Nephron progenitor cell (in vitro differentiated cells): ENCODE measurements at regions not wholly inside any gene's neighbourhood (a gene's known extent, or its start where the extent isn't known, plus 50 kb on each side); places are given as distances from the start of the nearest gene placed in this dataset.

Experiments used
- DNase-seq: peaks from one replicate; pipeline ENCODE4 v3.0.0; 2021
- H3K27ac Mint-ChIP-seq: 2 replicates; pipeline ENCODE4 v1.8.0; 2021; ENCODE audit warnings: mild to moderate bottlenecking, moderate library complexity, mixed read lengths
- H3K27me3 Mint-ChIP-seq: 2 replicates; pipeline ENCODE4 v1.8.0; 2021; ENCODE audit warnings: mild to moderate bottlenecking, low read depth, mixed read lengths; ENCODE audit not compliant: poor library complexity
- H3K36me3 Mint-ChIP-seq: 2 replicates; pipeline ENCODE4 v1.8.0; 2021; ENCODE audit warnings: low read depth, mixed read lengths
- H3K4me1 Mint-ChIP-seq: 2 replicates; pipeline ENCODE4 v1.8.0; 2021; ENCODE audit warnings: mixed read lengths
- H3K4me3 Mint-ChIP-seq: 2 replicates; pipeline ENCODE4 v1.8.0; 2021; ENCODE audit warnings: mild to moderate bottlenecking, moderate library complexity, mixed read lengths
- H3K9me3 Mint-ChIP-seq: 2 replicates; pipeline ENCODE4 v1.8.0; 2021; ENCODE audit warnings: mild to moderate bottlenecking, moderate library complexity, mixed read lengths
- TF ChIP-seq, protein P1 (sequence below): fragments of 200-600 bp; sonication (generic); IDR thresholded peaks from 2 replicates; pipeline ENCODE4 v1.5.0; 2021; ENCODE audit warnings: antibody characterized with exemption

DNA sequence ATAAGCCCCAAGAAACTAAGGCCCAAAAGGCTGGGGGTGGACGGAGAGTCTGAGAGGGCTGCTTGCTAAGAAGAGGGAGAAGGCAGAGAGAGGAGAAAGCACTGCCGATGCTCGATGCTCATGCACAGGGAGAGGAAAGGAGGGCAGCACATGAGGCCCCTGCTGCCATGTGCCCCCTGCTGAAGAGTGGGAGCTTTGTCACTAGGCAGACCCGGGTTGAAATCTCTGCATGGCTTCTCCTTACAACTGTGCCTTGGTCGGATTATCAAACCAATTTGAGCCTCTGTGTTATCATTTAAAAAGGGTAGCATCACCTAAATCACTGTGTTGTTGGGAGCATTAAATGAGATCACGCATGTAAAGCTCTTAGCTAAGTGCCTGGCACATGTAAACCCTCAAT is 330.5 kb downstream of the NXPE2 start:
- peaks cover 5% of the 10 kb centered on the region for H3K36me3 Mint-ChIP-seq
- no peak overlapping the region for H3K4me3 Mint-ChIP-seq
- H3K4me1 Mint-ChIP-seq, result no peaks in the 10 kb centered on the region
- TF ChIP-seq, protein P1, sequence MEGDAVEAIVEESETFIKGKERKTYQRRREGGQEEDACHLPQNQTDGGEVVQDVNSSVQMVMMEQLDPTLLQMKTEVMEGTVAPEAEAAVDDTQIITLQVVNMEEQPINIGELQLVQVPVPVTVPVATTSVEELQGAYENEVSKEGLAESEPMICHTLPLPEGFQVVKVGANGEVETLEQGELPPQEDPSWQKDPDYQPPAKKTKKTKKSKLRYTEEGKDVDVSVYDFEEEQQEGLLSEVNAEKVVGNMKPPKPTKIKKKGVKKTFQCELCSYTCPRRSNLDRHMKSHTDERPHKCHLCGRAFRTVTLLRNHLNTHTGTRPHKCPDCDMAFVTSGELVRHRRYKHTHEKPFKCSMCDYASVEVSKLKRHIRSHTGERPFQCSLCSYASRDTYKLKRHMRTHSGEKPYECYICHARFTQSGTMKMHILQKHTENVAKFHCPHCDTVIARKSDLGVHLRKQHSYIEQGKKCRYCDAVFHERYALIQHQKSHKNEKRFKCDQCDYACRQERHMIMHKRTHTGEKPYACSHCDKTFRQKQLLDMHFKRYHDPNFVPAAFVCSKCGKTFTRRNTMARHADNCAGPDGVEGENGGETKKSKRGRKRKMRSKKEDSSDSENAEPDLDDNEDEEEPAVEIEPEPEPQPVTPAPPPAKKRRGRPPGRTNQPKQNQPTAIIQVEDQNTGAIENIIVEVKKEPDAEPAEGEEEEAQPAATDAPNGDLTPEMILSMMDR, result no peak
- H3K9me3 Mint-ChIP-seq, result peaks cover 13% of the 10 kb centered on the region
- no peak for DNase-seq
- peak overlapping the region; percentile 41 for H3K27ac Mint-ChIP-seq
- peaks cover 12% of the 10 kb centered on the region for H3K27me3 Mint-ChIP-seq

DNA sequence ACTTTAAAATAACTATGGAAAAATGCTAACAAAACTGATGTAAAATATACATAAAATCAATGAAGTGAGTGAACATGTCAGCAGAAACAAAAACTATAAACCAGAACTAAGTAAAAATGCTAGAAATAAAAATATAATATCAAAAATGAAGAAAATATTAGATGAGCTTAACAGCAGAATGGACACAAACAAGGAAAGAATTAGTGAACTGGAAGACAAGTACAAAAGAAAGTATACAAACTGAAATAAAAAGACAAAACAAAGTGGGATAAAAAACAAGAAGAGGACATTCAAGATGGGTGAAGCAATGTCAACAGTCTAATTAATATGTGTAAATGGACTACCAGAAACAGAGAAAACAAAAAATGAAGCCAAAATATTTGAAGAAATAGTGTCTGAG is 339.2 kb downstream of the NXPE2 start:
- H3K27me3 Mint-ChIP-seq, result peaks cover 4% of the 10 kb centered on the region
- H3K4me1 Mint-ChIP-seq, result no peaks in the 10 kb centered on the region
- DNase-seq, result no peak
- TF ChIP-seq, protein P1, result no peak
- H3K4me3 Mint-ChIP-seq, result no peak overlapping the region
- peaks cover 80% of the 10 kb centered on the region for H3K9me3 Mint-ChIP-seq
- peaks cover 30% of the 10 kb centered on the region for H3K36me3 Mint-ChIP-seq
- H3K27ac Mint-ChIP-seq, result no peak overlapping the region

DNA sequence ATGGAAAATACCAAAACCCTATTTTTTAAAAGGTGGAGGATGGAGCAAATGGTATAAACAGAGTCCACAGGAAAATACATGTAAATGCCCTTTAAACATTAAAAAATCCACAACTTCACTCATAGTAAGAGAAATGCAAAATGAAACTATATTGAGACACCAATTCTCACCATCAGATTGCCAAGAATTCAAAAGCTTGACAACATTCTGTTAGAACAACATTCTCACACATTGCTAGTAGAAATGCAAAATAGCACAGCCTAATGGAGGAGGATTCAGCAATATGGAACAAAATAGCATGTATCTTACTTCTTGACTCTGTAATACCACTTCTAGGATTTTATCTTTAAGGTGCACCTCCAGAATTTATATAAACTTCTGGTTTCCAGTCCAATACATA is 351.8 kb downstream of the NXPE2 start:
- Mint-ChIP-seq H3K4me1 (no peaks in the 10 kb centered on the region), H3K36me3 (peaks cover 12% of the 10 kb centered on the region), H3K27me3 (peaks cover 5% of the 10 kb centered on the region), H3K4me3 (no peak overlapping the region), H3K27ac (no peak overlapping the region), H3K9me3 (peaks cover 28% of the 10 kb centered on the region)
- TF ChIP-seq, protein P1, result no peak
- DNase-seq, result no peak

DNA sequence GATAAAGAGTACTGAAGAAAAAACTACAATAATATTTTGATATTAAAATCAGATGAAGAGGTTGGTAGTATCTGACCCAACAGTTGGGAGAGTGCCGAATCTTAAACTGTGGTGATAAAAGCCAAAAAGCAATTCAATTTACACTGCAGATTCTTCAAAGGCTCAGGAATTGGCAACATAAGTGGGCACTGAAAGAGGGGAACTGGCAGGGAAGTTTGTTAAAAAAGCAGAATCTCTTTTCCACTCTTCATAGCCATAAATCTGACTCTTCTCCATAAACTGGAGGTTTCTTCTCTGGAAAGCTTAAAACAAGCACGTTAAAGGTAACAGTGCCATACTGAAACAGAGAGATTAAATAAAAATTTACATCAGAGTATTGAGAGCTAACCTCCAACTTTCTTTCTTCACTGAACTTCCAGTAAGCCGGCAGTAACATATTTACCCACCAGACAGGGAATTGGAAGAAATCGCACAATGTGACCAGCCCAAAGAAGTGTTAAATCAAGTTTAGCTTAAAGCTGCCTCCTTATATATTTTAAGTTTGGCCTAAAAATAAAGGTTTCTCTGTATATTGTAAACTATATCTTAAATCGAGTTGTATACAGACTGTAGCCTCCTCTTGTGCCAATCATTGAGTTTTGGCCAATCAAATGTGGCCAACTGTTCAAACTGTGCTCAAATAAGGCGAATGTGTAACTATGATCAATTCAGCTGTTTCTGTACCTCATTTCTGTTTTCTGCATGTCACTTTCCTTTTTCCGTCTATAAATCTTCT is 358.3 kb downstream of the NXPE2 start:
- Mint-ChIP-seq H3K27me3 (peaks cover 4% of the 10 kb centered on the region), H3K36me3 (peaks cover 1% of the 10 kb centered on the region), H3K4me1 (peaks cover 3% of the 10 kb centered on the region), H3K9me3 (peaks cover 13% of the 10 kb centered on the region), H3K4me3 (no peak overlapping the region), H3K27ac (no peak overlapping the region)
- TF ChIP-seq, protein P1, result no peak
- DNase-seq, result no peak

DNA sequence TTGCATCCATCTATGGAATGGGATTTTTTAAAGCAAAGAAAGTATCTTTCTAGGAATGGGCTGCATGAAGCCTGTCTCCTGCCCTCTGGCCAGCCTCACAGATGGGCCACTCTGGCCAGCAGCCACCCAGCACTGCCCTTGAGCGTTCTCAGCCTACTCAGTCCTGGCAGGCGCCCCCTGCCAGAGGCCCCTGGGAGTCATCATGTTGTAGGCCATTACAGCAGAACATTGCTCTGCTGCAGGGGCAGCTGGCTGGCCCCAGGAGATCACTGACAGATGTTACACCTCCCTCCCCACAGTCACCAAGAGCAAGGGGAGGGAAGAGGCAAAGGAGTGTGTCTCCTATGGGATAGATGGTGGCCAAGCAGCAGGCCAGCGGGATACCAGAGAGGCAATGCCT is 363.7 kb downstream of the NXPE2 start:
- no peak overlapping the region for H3K27ac Mint-ChIP-seq
- TF ChIP-seq, protein P1, result no peak
- no peak overlapping the region for H3K4me3 Mint-ChIP-seq
- peaks cover 7% of the 10 kb centered on the region for H3K27me3 Mint-ChIP-seq
- H3K4me1 Mint-ChIP-seq, result peaks cover 21% of the 10 kb centered on the region
- H3K9me3 Mint-ChIP-seq, result peaks cover 10% of the 10 kb centered on the region
- H3K36me3 Mint-ChIP-seq, result no peaks in the 10 kb centered on the region
- no peak for DNase-seq

DNA sequence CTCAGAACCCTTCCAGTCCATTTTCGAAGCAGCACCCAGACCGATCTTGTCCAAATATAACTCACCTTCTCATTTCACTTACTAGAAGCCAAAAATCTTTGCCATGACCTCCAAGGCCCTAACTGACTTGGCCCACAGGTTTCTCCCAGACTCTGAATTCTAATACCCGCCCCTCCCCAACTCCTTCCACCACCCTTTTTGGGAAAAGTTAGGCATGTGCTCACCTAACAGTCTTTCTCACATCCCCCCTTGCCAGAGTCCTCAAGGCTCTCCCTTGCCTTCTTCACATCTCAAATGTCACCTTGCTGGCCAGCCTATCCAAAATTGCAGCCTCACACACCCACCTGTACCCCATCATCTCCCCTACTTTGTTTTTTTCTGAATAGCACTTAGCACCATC is 369.3 kb downstream of the NXPE2 start:
- Mint-ChIP-seq H3K27me3 (peaks cover 13% of the 10 kb centered on the region), H3K9me3 (no peaks in the 10 kb centered on the region), H3K4me3 (no peak overlapping the region), H3K36me3 (no peaks in the 10 kb centered on the region), H3K4me1 (peaks cover 43% of the 10 kb centered on the region), H3K27ac (no peak overlapping the region)
- DNase-seq, result no peak
- TF ChIP-seq, protein P1, result no peak
